Upper lobe of left lung (tissue), 6 donors: ENCODE measurements at regions not wholly inside any gene's neighbourhood (a gene's known extent, or its start where the extent isn't known, plus 50 kb on each side); places are given as distances from the start of the nearest gene placed in this dataset.

ENCODE experiments used
- ATAC-seq, 2 donors: fragments of 200-7000 bp; cut with Tn5 transposase; one replicate each; pipeline ENCODE4 v1.9.1; 2022; ENCODE audit warnings: mild to moderate bottlenecking in 2 of 2, moderate library complexity in 2 of 2; ENCODE audit not compliant: low FRiP score in 2 of 2
- DNase-seq, 2 donors: peaks; one replicate each; pipeline ENCODE4 v3.0.0-alpha.2; 2019 to 2020
- H3K27ac ChIP-seq, 4 donors: fragments of 200-600 bp; sonication (generic); one replicate each; pipeline ENCODE4 v1.5.1; 2016 to 2019
- H3K27me3 ChIP-seq, 4 donors: fragments of 200-600 bp; sonication (generic); one replicate each; pipeline ENCODE4 v1.5.1; 2017 to 2019
- H3K36me3 ChIP-seq, 4 donors: fragments of 200-600 bp; sonication (generic); one replicate each; pipeline ENCODE4 v1.5.1; 2016 to 2019
- H3K4me1 ChIP-seq, 4 donors: fragments of 200-600 bp; sonication (generic); one replicate each; pipeline ENCODE4 v1.5.1; 2018 to 2019
- H3K4me3 ChIP-seq, 4 donors: fragments of 200-600 bp; sonication (generic); one replicate each; pipeline ENCODE4 v1.5.1; 2017 to 2019; ENCODE audit warnings: mild to moderate bottlenecking in 2 of 4, moderate library complexity in 1 of 4
- H3K9me3 ChIP-seq, 4 donors: fragments of 200-600 bp; sonication (generic); one replicate each; pipeline ENCODE4 v1.5.1; 2018 to 2019
- EP300 ChIP-seq, 4 donors: sonication (generic); formaldehyde crosslinking; IDR thresholded peaks; one replicate each; pipeline ENCODE4 v1.5.1; 2017; ENCODE audit warnings: antibody characterized with exemption in 4 of 4, control low read depth in 2 of 4
- POLR2A ChIP-seq, 4 donors: fragments of 450-650 bp; IDR thresholded peaks; one replicate each; pipeline ENCODE4 v1.5.1; 2016 to 2017; ENCODE audit warnings: antibody characterized with exemption in 4 of 4, mild to moderate bottlenecking in 2 of 4
- POLR2AphosphoS5 ChIP-seq, 2 donors: sonication (generic); formaldehyde crosslinking; IDR thresholded peaks; one replicate each; pipeline ENCODE4 v1.5.1; 2017; ENCODE audit warnings: antibody characterized with exemption in 2 of 2
- WGBS, 2 donors: methylation state at CpG; one replicate each; pipeline ENCODE4 v1.1.5; 2017 to 2018; 5-methylcytosine and 5-hydroxymethylcytosine counted together
- TF ChIP-seq, protein P1 (sequence below), 6 experiments: fragments of 450-650 bp in 4 of 6; fragments of 200-600 bp in 2 of 6; sonication (generic) in 2 of 6; IDR thresholded peaks; one replicate each; pipeline ENCODE4 v1.5.1; 2016 to 2019; ENCODE audit warnings: antibody characterized with exemption in 6 of 6
- donor health status: DM: no; HTN: no; CAD: no; lungs with moderate emphysema.
- donor health status: DM: no; HTN: yes; CAD: no; lungs with severe emphysema.

DNA sequence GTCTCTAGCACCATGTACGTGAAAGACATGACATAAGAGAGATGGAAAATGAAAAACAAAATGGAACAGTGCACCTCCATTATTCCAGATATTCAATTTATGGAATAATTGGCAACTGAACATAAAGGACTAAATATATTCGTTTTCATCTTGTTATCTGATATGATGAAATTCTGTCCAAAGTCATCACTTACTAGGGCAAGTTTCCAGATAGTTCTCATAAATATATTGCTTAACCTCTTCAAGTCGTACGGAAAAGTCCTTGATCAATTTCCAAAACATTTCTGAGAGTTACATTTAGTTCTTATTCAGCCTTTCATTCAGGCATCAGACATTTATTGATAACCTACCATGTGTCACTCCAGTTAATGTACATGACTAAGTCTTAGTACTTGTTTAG is 185.2 kb downstream of the HGF start:
- no peak overlapping the region for H3K27ac ChIP-seq
- WGBS, 2 donors = 55 to 62% methylated on average over 4 of the region's 4 CpGs
- H3K27me3 ChIP-seq = no peaks in the 10 kb centered on the region
- no peaks in the 10 kb centered on the region for H3K36me3 ChIP-seq
- H3K4me3 ChIP-seq = no peak overlapping the region
- no peaks in the 10 kb centered on the region for H3K9me3 ChIP-seq
- no peaks in the 10 kb centered on the region for H3K4me1 ChIP-seq
- no peak for DNase-seq
- no peak for TF ChIP-seq EP300 (IDR thresholded peaks at IDR 0.05)
- TF ChIP-seq POLR2A (IDR thresholded peaks at IDR 0.05) = no peak
- no peak for TF ChIP-seq POLR2AphosphoS5 (IDR thresholded peaks at IDR 0.05)
- TF ChIP-seq, protein P1, sequence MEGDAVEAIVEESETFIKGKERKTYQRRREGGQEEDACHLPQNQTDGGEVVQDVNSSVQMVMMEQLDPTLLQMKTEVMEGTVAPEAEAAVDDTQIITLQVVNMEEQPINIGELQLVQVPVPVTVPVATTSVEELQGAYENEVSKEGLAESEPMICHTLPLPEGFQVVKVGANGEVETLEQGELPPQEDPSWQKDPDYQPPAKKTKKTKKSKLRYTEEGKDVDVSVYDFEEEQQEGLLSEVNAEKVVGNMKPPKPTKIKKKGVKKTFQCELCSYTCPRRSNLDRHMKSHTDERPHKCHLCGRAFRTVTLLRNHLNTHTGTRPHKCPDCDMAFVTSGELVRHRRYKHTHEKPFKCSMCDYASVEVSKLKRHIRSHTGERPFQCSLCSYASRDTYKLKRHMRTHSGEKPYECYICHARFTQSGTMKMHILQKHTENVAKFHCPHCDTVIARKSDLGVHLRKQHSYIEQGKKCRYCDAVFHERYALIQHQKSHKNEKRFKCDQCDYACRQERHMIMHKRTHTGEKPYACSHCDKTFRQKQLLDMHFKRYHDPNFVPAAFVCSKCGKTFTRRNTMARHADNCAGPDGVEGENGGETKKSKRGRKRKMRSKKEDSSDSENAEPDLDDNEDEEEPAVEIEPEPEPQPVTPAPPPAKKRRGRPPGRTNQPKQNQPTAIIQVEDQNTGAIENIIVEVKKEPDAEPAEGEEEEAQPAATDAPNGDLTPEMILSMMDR (IDR thresholded peaks at IDR 0.05) = no peak
- no peak for ATAC-seq

DNA sequence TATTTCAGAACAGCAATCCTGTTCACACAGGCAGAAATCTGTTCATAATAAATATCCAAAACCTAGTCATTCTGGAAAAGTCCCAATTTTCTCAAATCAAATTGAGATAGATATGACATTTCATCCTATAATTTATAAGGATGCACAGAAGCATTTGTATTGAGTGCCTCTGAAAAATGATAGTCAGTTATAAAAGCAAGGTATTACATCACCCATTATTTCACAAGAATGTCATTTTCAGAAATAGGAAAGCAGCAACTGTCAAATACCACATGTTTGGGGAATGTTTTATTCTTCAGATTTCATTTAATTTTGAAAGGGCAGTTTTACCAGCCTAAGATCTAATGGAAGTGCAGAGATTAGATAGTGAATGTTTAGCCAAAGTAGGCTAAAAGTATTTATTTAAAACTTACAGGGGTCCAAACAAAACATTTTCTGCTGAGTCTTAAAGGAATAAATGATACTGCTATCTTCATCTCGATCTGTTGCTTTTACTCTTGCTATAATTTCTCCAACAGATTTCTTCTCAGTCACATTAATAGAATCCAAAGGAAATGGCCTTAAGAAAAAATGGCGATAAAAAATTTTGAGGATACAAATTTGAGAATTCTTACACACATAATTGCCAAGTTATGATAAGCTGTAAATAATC is 185.8 kb downstream of the HGF start:
- H3K4me3 ChIP-seq = no peak overlapping the region
- H3K27ac ChIP-seq = no peak overlapping the region
- TF ChIP-seq POLR2A (IDR thresholded peaks at IDR 0.05) (no peak), POLR2AphosphoS5 (IDR thresholded peaks at IDR 0.05) (no peak), EP300 (IDR thresholded peaks at IDR 0.05) (no peak)
- TF ChIP-seq, protein P1 (IDR thresholded peaks at IDR 0.05) = no peak
- no peaks in the 10 kb centered on the region for H3K4me1 ChIP-seq
- H3K9me3 ChIP-seq = no peaks in the 10 kb centered on the region
- no peak for DNase-seq
- WGBS, 2 donors = 74 to 81% methylated on average over 2 of the region's 2 CpGs
- no peaks in the 10 kb centered on the region for H3K36me3 ChIP-seq
- no peak for ATAC-seq
- no peaks in the 10 kb centered on the region for H3K27me3 ChIP-seq

DNA sequence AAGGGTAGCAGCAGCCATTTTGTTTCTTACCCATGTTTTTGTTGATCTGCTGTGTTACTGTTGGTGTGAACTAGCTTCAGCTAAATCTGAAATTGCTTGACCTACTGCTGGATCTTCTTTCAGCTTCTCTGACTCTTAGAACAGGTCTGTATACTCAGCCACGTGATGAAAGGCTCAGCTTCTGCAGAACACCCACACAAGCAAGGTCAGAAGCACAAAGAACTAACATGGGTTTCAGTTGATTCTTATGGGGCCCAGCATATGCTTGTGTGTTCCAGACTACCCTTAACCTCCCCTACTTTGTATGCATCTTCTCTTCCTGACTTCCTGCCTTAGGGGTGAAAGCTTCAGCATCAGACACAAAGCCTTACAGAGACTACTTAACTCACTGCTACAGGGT is 186.8 kb downstream of the HGF start:
- WGBS, 2 donors = 52 to 55% methylated on average over 1 of the region's 1 CpG
- no peaks in the 10 kb centered on the region for H3K36me3 ChIP-seq
- H3K4me3 ChIP-seq = no peak overlapping the region
- no peak for DNase-seq
- H3K27me3 ChIP-seq = no peaks in the 10 kb centered on the region
- ATAC-seq = no peak
- H3K9me3 ChIP-seq = no peaks in the 10 kb centered on the region
- no peaks in the 10 kb centered on the region for H3K4me1 ChIP-seq
- TF ChIP-seq POLR2AphosphoS5 (IDR thresholded peaks at IDR 0.05) (no peak), EP300 (IDR thresholded peaks at IDR 0.05) (no peak), POLR2A (IDR thresholded peaks at IDR 0.05) (no peak)
- TF ChIP-seq, protein P1 (IDR thresholded peaks at IDR 0.05) = no peak
- no peak overlapping the region for H3K27ac ChIP-seq

DNA sequence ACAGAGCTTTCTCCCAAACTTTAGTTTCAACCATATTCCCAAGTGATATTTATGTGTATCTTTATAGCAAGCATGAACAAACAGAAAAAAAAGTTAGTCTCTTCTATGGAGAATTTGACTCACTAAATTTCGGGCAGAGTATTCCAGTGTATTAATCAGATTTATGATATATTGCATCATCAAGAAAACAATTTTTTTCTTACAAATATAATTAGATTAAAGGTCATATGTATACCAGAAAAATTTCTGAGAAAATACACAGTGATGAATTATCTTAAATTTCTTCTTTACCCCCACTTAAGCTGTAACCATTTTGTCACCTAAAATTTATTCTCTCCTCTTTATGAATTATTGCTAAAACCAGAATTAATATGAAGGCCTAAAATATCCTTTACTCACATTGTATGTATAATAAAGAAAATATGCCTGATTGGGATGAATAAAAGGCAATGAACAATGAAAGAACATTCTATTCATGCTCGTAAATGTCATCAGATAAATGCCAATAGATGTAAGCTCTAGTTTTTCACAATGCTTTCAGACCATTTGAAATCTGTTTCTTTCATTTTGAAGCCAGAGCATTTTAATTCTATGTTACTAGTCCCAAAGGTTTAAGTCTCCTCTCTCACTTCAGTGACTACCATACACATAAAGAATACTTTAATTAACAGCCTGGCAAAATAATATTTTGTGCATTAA is 192.1 kb downstream of the HGF start:
- no peaks in the 10 kb centered on the region for H3K9me3 ChIP-seq
- WGBS, 2 donors = 76 to 90% methylated on average over 2 of the region's 2 CpGs
- no peaks in the 10 kb centered on the region for H3K27me3 ChIP-seq
- H3K36me3 ChIP-seq = no peaks in the 10 kb centered on the region
- H3K4me1 ChIP-seq = no peaks in the 10 kb centered on the region
- ATAC-seq = no peak
- DNase-seq = no peak
- no peak overlapping the region for H3K27ac ChIP-seq
- TF ChIP-seq EP300 (IDR thresholded peaks at IDR 0.05) (no peak), POLR2A (IDR thresholded peaks at IDR 0.05) (no peak), POLR2AphosphoS5 (IDR thresholded peaks at IDR 0.05) (no peak)
- TF ChIP-seq, protein P1 (IDR thresholded peaks at IDR 0.05) = no peak
- H3K4me3 ChIP-seq = no peak overlapping the region
